Stimulated activated CD8-positive, alpha-beta memory T cell treated with anti-CD3 and anti-CD28 coated beads, Interleukin-7, amount 100 ng/mL, for 4 hours (primary cell): ENCODE measurements at regions not wholly inside any gene's neighbourhood (a gene's known extent, or its start where the extent isn't known, plus 50 kb on each side); places are given as distances from the start of the nearest gene placed in this dataset.

Experiments used
- DNase-seq, 2 donors: peaks; one replicate each; pipeline ENCODE4 v3.0.0-alpha.2; 2020; ENCODE audit warnings: low read depth in 2 of 2

GRCh38 chr16:73711406-73712080 lies 585.1 kb upstream of the PSMD7 start:
- no peak for DNase-seq

- no peak for DNase-seq
Measured at GRCh38 chr16:73710526-73710925, 586.1 kb upstream of the PSMD7 start.

- DNase-seq, result no peak
Measured at GRCh38 chr16:73707863-73708262, 588.8 kb upstream of the PSMD7 start.

GRCh38 chr16:73703891-73704290 lies 592.7 kb upstream of the PSMD7 start:
- DNase-seq, result no peak

GRCh38 chr16:73697336-73697735 lies 599.3 kb upstream of the PSMD7 start:
- no peak for DNase-seq

GRCh38 chr16:73692861-73693260 lies 603.8 kb upstream of the PSMD7 start:
- no peak for DNase-seq

- DNase-seq, result no peak
Measured at GRCh38 chr16:73683804-73684203, 612.8 kb upstream of the PSMD7 start.

- DNase-seq, result no peak
Measured at GRCh38 chr16:73672135-73672534, 624.2 kb upstream of the ZFHX3 start.

GRCh38 chr16:73670836-73671820 lies 623.2 kb upstream of the ZFHX3 start:
- no peak for DNase-seq

- DNase-seq, result no peak
Measured at GRCh38 chr16:73669535-73670274, 621.8 kb upstream of the ZFHX3 start.

- no peak for DNase-seq
Measured at GRCh38 chr16:73663720-73664119, 615.8 kb upstream of the ZFHX3 start.

GRCh38 chr16:73636196-73636595 lies 588.3 kb upstream of the ZFHX3 start:
- no peak for DNase-seq

- DNase-seq, result no peak
Measured at GRCh38 chr16:73629011-73629410, 581.1 kb upstream of the ZFHX3 start.

GRCh38 chr16:73617738-73618137 lies 569.8 kb upstream of the ZFHX3 start:
- no peak for DNase-seq

GRCh38 chr16:73616770-73617169 lies 568.8 kb upstream of the ZFHX3 start:
- no peak for DNase-seq

- DNase-seq, result no peak
Measured at GRCh38 chr16:73616166-73616753, 568.3 kb upstream of the ZFHX3 start.

GRCh38 chr16:73615071-73615940 lies 567.4 kb upstream of the ZFHX3 start:
- no peak for DNase-seq

- no peak for DNase-seq
Measured at GRCh38 chr16:73614131-73614530, 566.2 kb upstream of the ZFHX3 start.

- no peak for DNase-seq
Measured at GRCh38 chr16:73610605-73611156, 562.8 kb upstream of the ZFHX3 start.

- no peak for DNase-seq
Measured at GRCh38 chr16:73610160-73610559, 562.2 kb upstream of the ZFHX3 start.

- DNase-seq, result no peak
Measured at GRCh38 chr16:73608911-73609310, 561.0 kb upstream of the ZFHX3 start.
